ENCODE measurements at regions not wholly inside any gene's neighbourhood (a gene's known extent, or its start where the extent isn't known, plus 50 kb on each side); places are given as distances from the start of the nearest gene placed in this dataset.

GRCh38 chr4:177855507-177856197 is 413.4 kb upstream of the AGA start:
- TF ChIP-seq CTCF (conservative IDR thresholded peaks at IDR 0.05; ENCODE audit: low read length) = no peak
- DNase-seq (ENCODE audit: low read depth) = no peak
- no peak overlapping the region for H3K4me3 ChIP-seq (ENCODE audit: low read length)

- DNase-seq (ENCODE audit: low read depth) = no peak
- H3K4me3 ChIP-seq (ENCODE audit: low read length) = no peak overlapping the region
- TF ChIP-seq CTCF (conservative IDR thresholded peaks at IDR 0.05; ENCODE audit: low read length) = no peak
Measured at GRCh38 chr4:177860171-177860570, 417.9 kb upstream of the AGA start.

- no peak overlapping the region for H3K4me3 ChIP-seq (ENCODE audit: low read length)
- no peak for DNase-seq (ENCODE audit: low read depth)
- no peak for TF ChIP-seq CTCF (conservative IDR thresholded peaks at IDR 0.05; ENCODE audit: low read length)
Measured at GRCh38 chr4:177861551-177862094, 419.4 kb upstream of the AGA start.

GRCh38 chr4:177862541-177863176 is 420.4 kb upstream of the AGA start:
- no peak for TF ChIP-seq CTCF (conservative IDR thresholded peaks at IDR 0.05; ENCODE audit: low read length)
- DNase-seq (ENCODE audit: low read depth) = no peak
- no peak overlapping the region for H3K4me3 ChIP-seq (ENCODE audit: low read length)

GRCh38 chr4:177879851-177880250 is 437.6 kb upstream of the AGA start:
- no peak for TF ChIP-seq CTCF (conservative IDR thresholded peaks at IDR 0.05; ENCODE audit: low read length)
- no peak for DNase-seq (ENCODE audit: low read depth)
- H3K4me3 ChIP-seq (ENCODE audit: low read length) = no peak overlapping the region

- TF ChIP-seq CTCF (conservative IDR thresholded peaks at IDR 0.05; ENCODE audit: low read length) = no peak
- no peak for DNase-seq (ENCODE audit: low read depth)
- no peak overlapping the region for H3K4me3 ChIP-seq (ENCODE audit: low read length)
Measured at GRCh38 chr4:177895136-177895535, 452.9 kb upstream of the AGA start.

- no peak overlapping the region for H3K4me3 ChIP-seq (ENCODE audit: low read length)
Measured at GRCh38 chr4:177901786-177902185, 459.5 kb upstream of the AGA start.

More at GRCh38 chr4:177901786-177902185, 459.5 kb upstream of the AGA start:
- TF ChIP-seq CTCF (conservative IDR thresholded peaks at IDR 0.05; ENCODE audit: low read length) = no peak
- DNase-seq (ENCODE audit: low read depth) = no peak
